B cell (primary cell): ENCODE measurements at regions not wholly inside any gene's neighbourhood (a gene's known extent, or its start where the extent isn't known, plus 50 kb on each side); places are given as distances from the start of the nearest gene placed in this dataset.

Experiments
- CTCF ChIP-seq: fragments of 200-600 bp; IDR thresholded peaks from one replicate; pipeline ENCODE4 v1.8.0; 2022; ENCODE audit warnings: antibody characterized with exemption, mild to moderate bottlenecking
- EZH2 ChIP-seq: IDR thresholded peaks from 2 replicates; pipeline ENCODE4 v1.6.1; 2012; ENCODE audit warnings: borderline replicate concordance, low read depth, mild to moderate bottlenecking, moderate library complexity, low read length; ENCODE audit not compliant: insufficient read depth, poor library complexity, severe bottlenecking

GRCh38 chr3:66106788-66107187 is 68.1 kb upstream of the MAGI1 start:
- no peak for TF ChIP-seq CTCF
- TF ChIP-seq EZH2: no peak
